ENCODE measurements at regions not wholly inside any gene's neighbourhood (a gene's known extent, or its start where the extent isn't known, plus 50 kb on each side); places are given as distances from the start of the nearest gene placed in this dataset.

DNA sequence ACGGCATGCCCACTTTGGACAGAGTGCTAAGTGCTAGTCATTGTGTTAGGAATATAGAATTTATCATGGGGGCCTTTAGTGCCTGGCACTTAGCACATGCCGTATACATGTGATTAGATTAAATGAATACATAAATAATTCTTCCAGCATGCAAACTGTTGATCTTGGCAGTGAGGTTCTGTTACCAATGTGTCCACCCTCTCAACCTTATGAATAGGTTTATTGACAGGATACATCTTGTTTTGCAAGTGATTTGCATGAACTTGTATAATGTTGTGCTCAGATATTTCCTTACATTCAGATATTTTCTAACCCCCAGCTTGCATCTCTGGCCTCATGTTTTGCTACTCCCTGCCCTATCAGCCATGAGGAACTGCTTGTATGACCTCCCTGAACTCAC is 60.3 kb upstream of the ZNF648 start:
- TF ChIP-seq, protein P1, sequence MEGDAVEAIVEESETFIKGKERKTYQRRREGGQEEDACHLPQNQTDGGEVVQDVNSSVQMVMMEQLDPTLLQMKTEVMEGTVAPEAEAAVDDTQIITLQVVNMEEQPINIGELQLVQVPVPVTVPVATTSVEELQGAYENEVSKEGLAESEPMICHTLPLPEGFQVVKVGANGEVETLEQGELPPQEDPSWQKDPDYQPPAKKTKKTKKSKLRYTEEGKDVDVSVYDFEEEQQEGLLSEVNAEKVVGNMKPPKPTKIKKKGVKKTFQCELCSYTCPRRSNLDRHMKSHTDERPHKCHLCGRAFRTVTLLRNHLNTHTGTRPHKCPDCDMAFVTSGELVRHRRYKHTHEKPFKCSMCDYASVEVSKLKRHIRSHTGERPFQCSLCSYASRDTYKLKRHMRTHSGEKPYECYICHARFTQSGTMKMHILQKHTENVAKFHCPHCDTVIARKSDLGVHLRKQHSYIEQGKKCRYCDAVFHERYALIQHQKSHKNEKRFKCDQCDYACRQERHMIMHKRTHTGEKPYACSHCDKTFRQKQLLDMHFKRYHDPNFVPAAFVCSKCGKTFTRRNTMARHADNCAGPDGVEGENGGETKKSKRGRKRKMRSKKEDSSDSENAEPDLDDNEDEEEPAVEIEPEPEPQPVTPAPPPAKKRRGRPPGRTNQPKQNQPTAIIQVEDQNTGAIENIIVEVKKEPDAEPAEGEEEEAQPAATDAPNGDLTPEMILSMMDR (conservative IDR thresholded peaks at IDR 0.05), result no peak
- TF ChIP-seq ZFX (IDR thresholded peaks at IDR 0.05), result no peak
